HAP-1 (cell line): ENCODE measurements at regions not wholly inside any gene's neighbourhood (a gene's known extent, or its start where the extent isn't known, plus 50 kb on each side); places are given as distances from the start of the nearest gene placed in this dataset.

Experiments
- DNase-seq, 2 experiments: peaks; one replicate each; pipeline ENCODE4 v3.0.0-alpha.2; 2016 to 2020; ENCODE audit warnings: low spot score in 2 of 2
- H3K27me3 ChIP-seq: fragments of 250-450 bp; sonication (Bioruptor Pico); 2 replicates; pipeline ENCODE4 v1.5.1; 2020; ENCODE audit warnings: low read depth, mild to moderate bottlenecking, moderate library complexity
- H3K36me3 ChIP-seq: fragments of 250-450 bp; sonication (Bioruptor Pico); replicated peaks from 2 replicates; pipeline ENCODE4 v1.5.1; 2020; ENCODE audit warnings: mild to moderate bottlenecking
- H3K4me1 ChIP-seq: fragments of 250-450 bp; sonication (Bioruptor Pico); 2 replicates; pipeline ENCODE4 v1.5.1; 2020; ENCODE audit warnings: mild to moderate bottlenecking
- H3K4me3 ChIP-seq: fragments of 250-450 bp; sonication (Bioruptor Pico); 2 replicates; pipeline ENCODE4 v1.5.1; 2020; ENCODE audit warnings: mild to moderate bottlenecking, moderate library complexity
- H3K9me3 ChIP-seq: fragments of 250-450 bp; sonication (Bioruptor Pico); 2 replicates; pipeline ENCODE4 v1.5.1; 2020; ENCODE audit warnings: mild to moderate bottlenecking, moderate library complexity
- in situ Hi-C: fragments of 300-500 bp; cut with MboI; formaldehyde crosslinking; loops from 3 replicates; pipeline ENCODE4 v1.14.3; 2020; ENCODE audit warnings: low sequenced_read_pairs, inconsistent platforms, mixed read lengths

DNA sequence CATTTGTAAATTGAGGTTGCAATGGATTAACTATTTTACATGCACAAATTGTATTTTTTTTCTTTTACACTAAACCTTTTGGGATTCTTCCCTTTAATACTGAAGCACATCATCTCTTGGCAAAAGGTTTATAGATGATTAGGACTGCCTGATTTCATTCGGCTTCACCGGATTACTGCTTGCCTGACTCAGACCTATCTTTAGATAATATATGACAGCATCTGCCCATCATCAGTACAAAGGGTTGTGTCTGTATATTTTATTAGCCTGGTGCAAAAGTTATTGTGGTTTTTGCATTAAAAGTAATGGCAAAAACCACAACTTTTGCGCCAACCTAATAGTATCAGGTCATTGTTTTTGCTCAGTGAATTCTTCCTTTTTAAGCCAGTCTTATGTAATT is 316.2 kb upstream of the HTR2A start:
- Histone ChIP-seq H3K9me3 (no peaks in the 10 kb centered on the region), H3K36me3 (no peaks in the 10 kb centered on the region), H3K4me3 (no peak overlapping the region), H3K4me1 (no peaks in the 10 kb centered on the region), H3K27me3 (no peaks in the 10 kb centered on the region)
- no peak for DNase-seq
- in situ Hi-C loops: no loop called here

DNA sequence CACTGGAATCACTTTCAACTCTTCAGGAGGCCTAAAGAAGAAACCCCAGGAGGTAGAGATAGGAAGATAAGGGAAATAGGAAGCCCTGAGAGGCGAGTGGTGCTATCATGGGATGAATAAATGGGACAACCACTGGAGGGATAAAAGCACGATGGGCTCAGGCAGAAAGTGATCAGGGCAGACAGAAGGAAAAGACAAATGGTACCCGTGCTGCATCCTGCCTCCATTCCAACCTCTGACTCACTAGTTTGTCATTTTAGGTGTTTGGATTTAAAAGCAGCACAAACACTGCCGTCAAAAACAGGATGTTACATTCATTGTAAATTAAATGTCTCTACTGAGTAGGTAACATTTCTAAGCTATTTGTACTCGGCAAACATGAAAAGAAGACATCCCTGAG is 314.3 kb upstream of the HTR2A start:
- Histone ChIP-seq H3K4me1 (no peaks in the 10 kb centered on the region), H3K9me3 (no peaks in the 10 kb centered on the region), H3K4me3 (no peak overlapping the region), H3K36me3 (no peaks in the 10 kb centered on the region), H3K27me3 (no peaks in the 10 kb centered on the region)
- DNase-seq: no peak
- in situ Hi-C loops: no loop called here

DNA sequence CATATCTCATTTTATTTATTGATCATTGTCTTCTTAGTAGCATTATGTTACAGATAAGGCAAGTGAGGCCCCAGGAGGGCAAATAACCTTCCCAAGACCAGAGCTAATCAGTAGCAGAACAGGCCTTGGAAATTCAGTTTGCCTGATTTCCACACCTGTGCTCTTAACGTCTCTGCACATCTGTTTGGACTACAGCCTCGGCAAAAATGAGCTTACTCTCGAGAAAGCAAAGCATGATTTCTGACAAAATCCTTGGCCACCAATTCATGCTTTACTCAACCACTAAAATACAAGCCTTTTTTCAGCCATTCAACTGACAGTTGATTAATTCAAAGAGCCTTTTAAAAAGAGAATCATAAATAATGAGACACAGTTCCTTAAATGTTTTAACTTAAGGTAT is 309.3 kb upstream of the HTR2A start:
- H3K36me3 ChIP-seq: no peaks in the 10 kb centered on the region
- H3K4me3 ChIP-seq: no peak overlapping the region
- no peak for DNase-seq
- H3K27me3 ChIP-seq: no peaks in the 10 kb centered on the region
- in situ Hi-C loops: no loop called here
- H3K4me1 ChIP-seq: no peaks in the 10 kb centered on the region
- no peaks in the 10 kb centered on the region; the same call in 1 of the 2 replicates for H3K9me3 ChIP-seq

DNA sequence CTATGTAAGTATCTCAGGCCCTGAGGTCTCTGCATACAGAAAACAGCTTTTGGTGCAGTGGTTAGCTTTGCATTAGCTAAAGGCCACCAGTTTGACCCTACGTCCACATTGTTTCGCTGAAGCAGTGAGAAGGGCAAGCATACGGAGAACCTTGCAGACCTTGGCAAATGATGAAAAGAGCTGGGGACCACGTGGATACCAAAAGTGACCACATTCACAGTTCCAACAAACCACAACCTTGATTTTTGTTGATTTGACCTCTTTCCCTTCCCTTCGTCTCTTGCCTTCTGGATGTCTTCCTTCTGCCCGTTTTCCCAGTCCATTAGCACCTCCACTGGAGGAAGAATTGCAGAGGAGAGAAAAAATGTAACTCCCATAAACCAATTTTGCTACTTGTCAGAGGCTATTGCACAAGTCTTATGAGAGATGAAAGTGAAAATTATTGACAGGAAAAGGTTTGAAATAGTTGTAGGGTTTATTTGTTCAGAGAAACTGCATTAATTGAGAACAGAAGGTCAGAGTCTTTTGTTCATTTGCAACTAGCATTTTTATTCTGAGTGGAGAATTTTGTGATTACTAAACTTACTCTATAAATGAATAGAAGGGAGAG is 293.9 kb upstream of the HTR2A start:
- Histone ChIP-seq H3K36me3 (no peaks in the 10 kb centered on the region), H3K9me3 (no peaks in the 10 kb centered on the region), H3K4me3 (no peak overlapping the region), H3K4me1 (no peaks in the 10 kb centered on the region), H3K27me3 (no peaks in the 10 kb centered on the region)
- in situ Hi-C loops: no loop called here
- no peak for DNase-seq

DNA sequence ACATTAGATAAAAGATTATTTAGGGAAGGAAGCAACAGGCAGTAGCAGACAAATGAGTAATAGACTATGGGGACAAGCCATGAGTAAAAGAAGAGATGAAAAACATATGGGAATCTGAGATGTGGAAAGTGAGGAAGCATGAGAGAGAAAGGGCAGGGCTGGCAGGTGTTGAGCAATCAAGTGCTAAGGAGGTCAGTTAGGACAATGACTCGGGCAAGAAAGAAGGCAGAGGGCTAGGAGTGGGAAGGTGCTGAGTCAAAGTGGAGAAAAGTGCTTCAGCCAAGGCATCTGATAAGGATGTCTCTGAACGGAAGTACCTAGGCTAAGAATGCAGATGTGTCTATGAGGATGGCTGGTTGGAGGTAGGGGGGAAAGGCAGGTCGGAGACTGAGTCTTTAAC is 291.9 kb upstream of the HTR2A start:
- in situ Hi-C loops: no loop called here
- DNase-seq: no peak
- Histone ChIP-seq H3K4me1 (no peaks in the 10 kb centered on the region), H3K36me3 (no peaks in the 10 kb centered on the region), H3K4me3 (no peak overlapping the region), H3K9me3 (0 out of 2 replicates have a peak, but pooled peaks cover 3% of the 10 kb centered on the region), H3K27me3 (no peaks in the 10 kb centered on the region)

DNA sequence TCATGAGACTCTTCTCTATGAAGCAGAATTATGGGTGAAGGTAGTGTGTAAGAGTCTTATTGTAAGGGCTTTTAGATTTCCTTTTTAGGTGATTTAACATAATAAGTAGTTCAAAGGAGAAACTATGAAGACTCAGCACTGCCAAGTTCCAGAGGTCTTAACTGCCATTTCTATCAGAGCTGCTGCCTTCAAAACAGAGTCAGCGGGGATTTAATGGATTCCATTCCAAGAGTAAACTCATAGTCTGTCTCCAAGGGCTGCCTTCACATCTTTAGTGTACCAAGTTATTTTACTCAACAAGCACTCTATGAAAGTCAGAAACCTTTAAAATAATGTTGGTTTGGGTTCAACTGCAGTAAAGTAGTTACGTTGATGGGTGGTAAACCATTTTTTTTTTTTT is 289.6 kb upstream of the HTR2A start:
- Histone ChIP-seq H3K9me3 (0 out of 2 replicates have a peak, but pooled peaks cover 3% of the 10 kb centered on the region), H3K27me3 (no peaks in the 10 kb centered on the region), H3K4me3 (no peak overlapping the region), H3K36me3 (no peaks in the 10 kb centered on the region), H3K4me1 (no peaks in the 10 kb centered on the region)
- DNase-seq: no peak
- in situ Hi-C loops: no loop called here

DNA sequence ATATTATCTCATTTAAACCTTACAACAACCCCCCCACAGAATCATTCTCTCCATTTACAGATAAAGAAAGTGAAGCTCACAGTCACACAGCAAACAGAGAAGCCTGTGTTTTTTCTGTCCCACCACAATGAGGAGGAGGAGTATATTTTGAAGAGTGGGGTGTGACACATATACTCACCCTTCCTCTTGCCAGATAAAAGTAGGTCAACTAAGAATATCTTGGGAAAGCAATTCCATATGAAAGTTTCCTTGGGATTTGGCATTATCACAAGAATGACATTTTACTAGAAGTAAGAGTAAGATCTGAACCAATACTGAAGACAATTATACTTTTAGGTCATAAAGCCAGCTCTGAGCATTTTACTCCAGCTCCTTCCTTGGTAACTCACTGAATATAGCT is 287.5 kb upstream of the HTR2A start:
- in situ Hi-C loops: no loop called here

DNA sequence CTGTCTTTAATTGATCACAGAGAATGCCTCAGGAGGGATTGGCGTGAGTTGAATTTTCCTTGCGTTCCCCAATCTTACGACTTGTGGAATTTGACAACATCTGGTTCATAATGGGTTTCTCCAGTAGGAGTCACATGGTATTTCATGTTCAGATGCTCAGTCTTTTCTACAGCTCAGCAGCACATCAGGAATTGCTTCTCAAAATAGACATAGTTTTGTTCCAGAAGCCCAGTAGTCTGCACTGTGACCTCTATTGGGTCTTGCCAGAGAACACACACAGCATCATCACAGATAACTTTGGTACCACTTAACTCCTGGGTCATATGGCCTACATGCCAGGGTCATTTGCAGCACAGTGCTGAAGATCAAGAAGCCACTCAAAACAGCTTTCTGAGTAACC is 282.5 kb upstream of the HTR2A start:
- Histone ChIP-seq H3K4me1 (no peaks in the 10 kb centered on the region), H3K36me3 (no peaks in the 10 kb centered on the region), H3K4me3 (no peak overlapping the region), H3K27me3 (no peaks in the 10 kb centered on the region), H3K9me3 (no peaks in the 10 kb centered on the region)
- DNase-seq: no peak
- in situ Hi-C loops: no loop called here

More for the DNA sequence above, 287.5 kb upstream of the HTR2A start:
- H3K4me3 ChIP-seq: no peak overlapping the region
- 0 out of 2 replicates have a peak, but pooled peaks cover 3% of the 10 kb centered on the region for H3K9me3 ChIP-seq
- H3K36me3 ChIP-seq: no peaks in the 10 kb centered on the region
- H3K4me1 ChIP-seq: no peaks in the 10 kb centered on the region
- no peak for DNase-seq
- H3K27me3 ChIP-seq: no peaks in the 10 kb centered on the region

DNA sequence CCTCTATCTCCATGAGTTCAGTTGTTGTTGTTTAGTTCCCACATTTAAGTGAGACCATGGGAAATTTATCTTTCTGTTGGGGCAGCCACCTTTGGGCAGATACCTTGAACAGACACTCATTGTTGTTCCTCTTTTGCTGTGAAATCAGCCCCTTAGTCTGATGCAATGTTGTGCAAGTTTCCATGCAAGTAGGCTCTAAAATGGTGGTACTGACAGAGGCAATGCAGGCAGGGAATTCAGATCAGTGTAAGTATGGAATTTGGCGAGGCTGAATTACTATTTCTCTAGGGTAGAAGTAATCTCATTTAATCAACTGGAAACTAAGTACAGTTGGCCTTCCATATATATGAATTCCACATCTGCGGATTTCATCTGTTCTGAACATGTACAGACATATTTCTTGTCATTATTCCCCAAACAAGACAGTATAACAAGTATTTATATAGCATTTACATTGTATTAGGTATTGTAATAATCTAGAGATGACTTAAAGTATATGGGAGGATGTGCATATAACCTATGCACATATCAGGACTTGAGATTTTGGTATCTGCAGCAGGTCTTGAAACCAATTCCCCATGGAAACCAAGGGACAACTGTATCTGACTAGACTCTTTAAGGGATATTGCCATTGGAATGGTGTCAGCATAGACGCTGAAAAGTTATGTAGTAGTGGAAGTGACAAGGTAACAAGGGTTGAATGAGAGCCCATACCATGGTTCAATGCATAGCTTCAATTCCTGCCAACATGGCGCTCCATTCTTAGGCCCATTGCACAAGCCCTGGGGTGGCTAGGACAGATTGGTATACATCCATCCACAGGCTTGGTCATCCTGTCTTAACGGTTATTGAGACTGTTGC is 281.5 kb upstream of the HTR2A start:
- Histone ChIP-seq H3K36me3 (no peaks in the 10 kb centered on the region), H3K27me3 (no peaks in the 10 kb centered on the region), H3K4me1 (no peaks in the 10 kb centered on the region), H3K4me3 (no peak overlapping the region), H3K9me3 (no peaks in the 10 kb centered on the region)
- DNase-seq: no peak
- in situ Hi-C loops: no loop called here

DNA sequence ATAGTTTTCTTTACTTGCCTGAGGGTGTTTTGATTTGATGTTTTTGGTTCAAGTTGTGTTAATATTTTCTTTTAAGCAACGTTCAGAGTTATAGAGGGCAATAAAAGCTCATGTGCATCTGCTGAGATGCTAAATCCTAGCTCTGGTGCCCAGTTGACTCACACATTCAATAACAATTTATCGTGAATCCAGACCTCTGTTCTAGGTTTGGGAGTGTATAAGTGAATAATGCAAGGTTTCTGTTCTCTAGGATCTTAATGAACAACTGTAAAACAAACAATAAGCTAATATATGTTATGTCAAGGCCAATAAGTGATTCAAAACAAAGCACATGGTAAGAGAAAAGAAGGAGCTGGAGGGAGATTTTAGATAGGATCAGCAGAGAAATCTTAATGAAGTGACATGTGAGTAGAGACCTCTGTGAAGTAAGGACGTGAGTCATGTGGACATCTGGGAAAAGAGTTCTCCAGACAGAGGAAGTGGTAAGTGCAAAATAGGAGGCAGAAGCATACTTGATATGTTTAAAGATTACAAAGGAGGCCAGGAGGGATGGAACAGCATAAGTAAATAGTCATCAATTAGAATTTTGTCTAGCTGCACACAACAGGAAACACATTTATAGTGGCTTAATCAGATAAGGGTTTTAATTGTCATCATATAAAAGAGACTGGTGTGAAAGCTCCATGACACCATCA is 278.5 kb upstream of the HTR2A start:
- DNase-seq: no peak

DNA sequence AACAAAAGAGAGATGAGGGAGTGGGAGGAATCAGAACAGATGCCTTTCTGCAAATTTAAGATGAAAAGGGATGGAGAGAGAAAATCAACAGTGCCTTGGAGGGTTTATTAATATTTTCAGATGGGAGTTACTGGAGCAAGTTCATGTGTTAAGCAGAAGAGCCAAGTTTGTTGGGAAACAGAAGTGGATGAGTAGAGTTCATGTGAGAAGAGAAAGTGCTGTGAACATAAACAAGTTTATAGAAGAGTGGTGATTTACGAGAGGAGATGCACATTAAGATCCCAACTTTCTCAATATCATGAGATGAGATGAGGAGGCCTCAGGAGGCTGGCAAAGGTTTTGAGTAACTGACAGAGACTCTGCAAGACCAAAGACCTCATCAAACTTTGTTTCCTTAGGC is 274.1 kb upstream of the HTR2A start:
- no peak for DNase-seq
- no peaks in the 10 kb centered on the region for H3K27me3 ChIP-seq
- H3K9me3 ChIP-seq: no peaks in the 10 kb centered on the region
- in situ Hi-C loops: no loop called here
- no peaks in the 10 kb centered on the region for H3K36me3 ChIP-seq
- no peaks in the 10 kb centered on the region for H3K4me1 ChIP-seq
- no peak overlapping the region for H3K4me3 ChIP-seq

More for the DNA sequence above, 278.5 kb upstream of the HTR2A start:
- H3K4me3 ChIP-seq: no peak overlapping the region
- H3K27me3 ChIP-seq: no peaks in the 10 kb centered on the region
- H3K4me1 ChIP-seq: no peaks in the 10 kb centered on the region
- in situ Hi-C loops: no loop called here
- no peaks in the 10 kb centered on the region for H3K36me3 ChIP-seq
- no peaks in the 10 kb centered on the region for H3K9me3 ChIP-seq

DNA sequence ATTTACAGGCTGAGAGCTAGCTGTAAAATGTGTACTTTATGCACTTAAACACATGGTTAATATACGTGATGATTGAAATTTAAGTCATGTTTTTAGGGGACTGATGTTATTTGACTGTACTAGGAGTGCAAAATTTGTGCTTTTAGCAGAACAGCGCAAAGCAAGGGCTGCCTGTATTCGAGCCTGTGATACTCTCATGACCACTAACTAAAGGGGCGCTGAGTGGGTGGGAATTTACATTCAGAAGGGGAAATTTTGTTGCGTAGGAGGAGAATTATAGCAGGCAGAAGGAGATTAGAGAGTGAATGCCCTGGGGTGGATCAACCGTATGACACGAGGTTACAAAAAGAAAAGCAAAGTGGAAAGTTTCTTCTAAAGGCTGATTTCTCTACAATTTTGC is 271.8 kb upstream of the HTR2A start:
- in situ Hi-C loops: no loop called here
- DNase-seq: no peak
- Histone ChIP-seq H3K9me3 (no peaks in the 10 kb centered on the region), H3K4me3 (no peak overlapping the region), H3K36me3 (no peaks in the 10 kb centered on the region), H3K4me1 (no peaks in the 10 kb centered on the region), H3K27me3 (no peaks in the 10 kb centered on the region)

DNA sequence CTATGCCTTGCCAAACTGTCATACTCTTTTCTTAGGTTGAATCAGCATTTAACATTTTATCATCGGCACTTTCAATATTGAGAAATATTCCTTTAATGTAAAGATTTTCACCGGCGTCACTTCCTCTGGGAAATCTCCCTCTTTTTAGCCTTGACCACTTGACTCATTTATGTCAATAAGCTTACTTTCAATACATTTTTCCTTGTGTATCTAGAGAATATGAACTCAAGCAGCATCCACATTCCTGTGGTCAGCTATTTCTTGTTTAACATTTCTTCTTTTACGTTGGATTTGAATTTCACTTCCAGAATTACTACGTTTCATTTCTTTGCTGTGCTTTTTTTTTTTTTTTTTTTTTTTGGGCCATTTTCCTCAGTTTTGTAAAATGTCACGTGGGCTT is 271.2 kb upstream of the HTR2A start:
- no peak for DNase-seq
- H3K9me3 ChIP-seq: no peaks in the 10 kb centered on the region
- H3K4me3 ChIP-seq: no peak overlapping the region
- no peaks in the 10 kb centered on the region for H3K36me3 ChIP-seq
- no peaks in the 10 kb centered on the region for H3K27me3 ChIP-seq
- in situ Hi-C loops: no loop called here
- H3K4me1 ChIP-seq: no peaks in the 10 kb centered on the region

DNA sequence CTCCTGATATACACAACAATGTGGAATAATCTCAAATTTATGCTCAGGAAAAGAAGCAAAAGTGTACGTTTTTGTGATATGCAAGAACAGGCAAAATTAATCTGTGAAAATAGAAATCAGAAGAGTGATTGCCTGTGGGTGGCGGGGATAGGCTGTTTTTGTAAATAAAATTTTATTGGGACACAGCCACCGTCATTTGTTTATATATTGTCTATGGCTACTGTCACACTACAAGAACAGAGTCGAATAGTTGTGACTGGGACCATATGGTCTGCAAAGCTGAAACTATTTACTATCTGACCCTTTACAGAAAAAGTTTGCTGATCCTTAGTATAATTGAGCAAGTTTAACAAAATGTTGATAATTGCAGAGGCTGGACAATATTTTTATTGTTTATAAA is 269.5 kb upstream of the HTR2A start:
- in situ Hi-C loops: no loop called here

More for the DNA sequence above, 269.5 kb upstream of the HTR2A start:
- no peak overlapping the region for H3K4me3 ChIP-seq
- H3K4me1 ChIP-seq: no peaks in the 10 kb centered on the region
- DNase-seq: no peak
- H3K36me3 ChIP-seq: no peaks in the 10 kb centered on the region
- no peaks in the 10 kb centered on the region for H3K9me3 ChIP-seq
- H3K27me3 ChIP-seq: no peaks in the 10 kb centered on the region
